NCI-H524 (cell line): ENCODE measurements at regions not wholly inside any gene's neighbourhood (a gene's known extent, or its start where the extent isn't known, plus 50 kb on each side); places are given as distances from the start of the nearest gene placed in this dataset.

Experiments used
- DNase-seq, 2 experiments: peaks; one replicate each; lab custom pipeline; 2025; lab: John Stamatoyannopoulos, UW

DNA sequence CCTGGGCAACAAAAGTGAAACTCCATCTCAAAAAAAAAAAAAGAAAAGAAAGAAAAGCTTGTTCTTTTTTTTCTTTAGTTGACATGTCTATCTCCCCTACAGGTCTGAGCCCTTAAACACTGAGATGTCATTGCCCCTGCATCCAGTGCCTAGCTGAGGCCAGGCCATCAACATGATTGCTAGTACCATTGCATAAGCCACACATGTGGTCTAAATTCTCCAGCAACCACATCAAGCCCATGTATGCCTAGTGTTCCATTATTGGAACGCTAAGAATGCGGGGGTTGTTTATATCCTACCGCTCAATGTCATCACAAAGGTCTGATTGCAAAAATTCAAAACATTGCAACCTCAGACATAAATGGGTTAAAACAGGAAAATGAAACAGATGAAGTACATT lies 62.7 kb downstream of the NPTX2 start:
- no peak for DNase-seq

- DNase-seq: peak; percentile 80 to 86
Observed at GRCh38 chr7:98681511-98681910, 64.4 kb downstream of the NPTX2 start.

DNA sequence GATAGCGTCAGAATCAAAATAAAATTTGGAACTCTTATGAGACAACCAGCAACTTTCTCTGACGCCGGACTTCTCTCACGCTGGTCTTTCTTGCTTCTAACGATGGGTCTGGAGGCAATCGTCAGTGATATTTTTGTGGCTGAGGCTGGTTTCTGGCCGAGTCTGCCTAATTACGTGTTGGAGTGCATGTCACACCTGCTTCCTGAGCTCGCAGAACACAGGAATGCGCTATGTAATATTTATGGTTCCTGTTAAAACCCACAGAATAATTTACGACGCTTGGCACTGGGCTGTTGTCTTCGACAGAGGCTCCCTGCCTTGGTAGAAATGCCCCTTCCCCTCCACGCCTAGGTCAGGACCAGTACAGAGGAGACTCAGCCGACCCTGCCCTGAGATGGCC lies 64.9 kb downstream of the NPTX2 start:
- DNase-seq: peak; percentile 20 to 24

GRCh38 chr7:98683514-98683913 lies 66.4 kb downstream of the NPTX2 start:
- DNase-seq: no peak

GRCh38 chr7:98685541-98685940 lies 68.5 kb downstream of the NPTX2 start:
- DNase-seq: no peak

GRCh38 chr7:98686466-98687080 lies 69.5 kb downstream of the NPTX2 start:
- DNase-seq: no peak

DNA sequence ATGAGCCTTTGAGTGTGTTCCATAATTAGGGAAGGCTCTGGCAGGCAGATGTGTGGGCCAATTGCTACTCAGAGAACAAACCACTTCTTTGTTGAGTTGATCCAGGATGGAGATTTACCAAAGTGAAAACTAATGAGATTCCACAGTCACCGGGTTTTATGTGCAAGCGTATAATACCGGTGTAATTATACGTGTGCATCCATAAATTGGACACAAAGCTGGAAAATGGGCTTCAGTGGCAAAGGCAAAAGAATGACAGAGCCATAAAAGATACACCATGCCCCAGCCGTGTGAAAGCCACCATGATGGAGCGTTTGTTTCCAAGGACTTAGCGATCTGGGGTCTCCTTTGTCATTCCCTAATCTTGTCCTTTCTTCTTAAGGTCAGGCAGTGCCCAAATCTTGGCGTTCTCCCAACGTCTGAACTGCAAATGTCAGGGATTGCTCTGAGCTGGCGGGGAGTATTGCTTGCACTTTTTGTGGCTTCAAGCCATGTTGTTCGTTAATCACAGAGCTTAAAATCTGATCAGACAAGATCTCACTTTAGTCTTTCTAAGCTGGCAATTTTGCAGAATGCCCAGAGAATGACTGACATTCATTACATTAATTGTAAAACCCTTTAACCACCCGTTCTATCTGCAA lies 70.1 kb downstream of the NPTX2 start:
- peak; percentile 11 to 60 for DNase-seq

- no peak for DNase-seq
Observed at GRCh38 chr7:98691619-98692018, 74.5 kb downstream of the NPTX2 start.

- DNase-seq: no peak
Observed at GRCh38 chr7:98697083-98697482, 80.0 kb downstream of the NPTX2 start.

DNA sequence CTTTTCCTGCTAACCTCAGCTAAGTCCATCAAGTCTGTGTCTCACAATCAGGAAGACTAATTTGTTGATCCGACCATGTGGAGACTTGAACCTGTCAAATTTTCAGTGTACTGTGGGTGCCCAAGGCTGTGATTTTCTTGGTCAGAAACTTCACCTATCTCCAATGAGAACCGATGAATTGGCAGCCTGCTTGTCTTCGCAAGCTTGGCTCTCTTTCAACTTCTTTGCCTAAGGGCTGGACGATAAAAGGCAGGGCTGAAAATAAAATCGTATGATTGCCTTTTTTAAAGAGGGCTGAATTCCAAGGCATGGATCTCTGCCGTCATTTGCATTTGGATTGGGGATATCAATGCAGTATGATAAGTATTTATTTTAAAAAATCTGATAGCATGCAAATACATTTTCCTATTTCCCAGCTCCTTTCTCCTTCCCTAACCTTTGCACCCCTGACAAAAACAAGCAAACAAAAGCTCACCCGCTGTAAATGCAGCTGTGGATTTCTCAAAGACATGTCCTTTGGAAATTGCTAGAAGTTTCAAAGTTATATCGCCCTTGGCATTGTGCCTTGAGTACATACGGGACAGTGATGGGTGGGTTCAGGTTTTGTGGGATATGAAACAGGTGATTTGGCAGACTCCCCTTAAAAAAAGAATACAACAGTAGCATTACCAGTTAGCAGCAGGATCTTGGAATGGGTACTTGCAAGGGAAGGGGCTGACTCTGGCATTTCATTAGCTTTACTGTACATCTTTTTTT lies 80.6 kb downstream of the NPTX2 start:
- DNase-seq: no peak

DNA sequence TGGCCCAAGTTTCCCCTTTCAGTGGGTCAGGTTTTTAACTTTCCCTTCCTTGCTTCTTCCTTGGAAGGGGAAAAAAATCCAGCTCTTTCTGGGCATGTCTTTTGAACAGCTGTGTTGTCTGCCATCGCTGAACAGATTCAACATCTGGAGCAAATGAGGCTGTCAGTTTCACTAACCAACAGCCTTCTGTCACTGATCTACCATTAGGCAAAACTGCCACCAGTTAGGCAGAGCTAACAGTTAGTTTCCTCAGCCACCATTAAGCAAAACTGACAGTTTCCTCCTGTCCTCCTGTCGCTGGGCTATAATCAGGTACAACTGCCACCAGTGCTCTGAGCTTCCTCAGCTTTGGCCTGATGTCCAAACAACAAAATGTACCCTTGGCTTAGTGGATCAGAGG lies 81.9 kb downstream of the NPTX2 start:
- no peak for DNase-seq

- DNase-seq: no peak
Observed at GRCh38 chr7:98700533-98700932, 83.4 kb downstream of the NPTX2 start.

- no peak for DNase-seq
Observed at GRCh38 chr7:98701372-98701771, 84.3 kb downstream of the NPTX2 start.

GRCh38 chr7:98702021-98702420 lies 84.9 kb downstream of the NPTX2 start:
- no peak for DNase-seq

GRCh38 chr7:98703916-98704315 lies 86.8 kb downstream of the NPTX2 start:
- no peak for DNase-seq

DNA sequence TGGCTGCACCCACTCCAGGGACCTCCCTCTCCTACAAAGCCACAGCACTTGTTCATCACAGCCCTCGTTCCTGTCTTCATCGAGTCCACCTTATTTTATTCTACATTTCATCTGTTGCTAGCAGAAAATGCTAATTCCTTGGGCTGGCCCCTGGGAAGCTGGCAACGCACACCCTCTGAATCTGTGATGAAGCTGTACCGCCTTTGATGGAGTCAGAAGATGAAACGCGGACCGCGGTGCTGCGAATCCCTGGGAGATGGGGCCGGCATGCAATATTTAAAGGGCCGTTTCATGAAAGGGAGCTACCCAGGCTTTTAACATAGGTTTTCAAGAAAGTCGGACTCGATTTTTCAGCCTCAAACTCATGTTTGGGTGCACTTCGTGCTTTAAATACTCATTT lies 88.5 kb downstream of the NPTX2 start:
- no peak for DNase-seq

DNA sequence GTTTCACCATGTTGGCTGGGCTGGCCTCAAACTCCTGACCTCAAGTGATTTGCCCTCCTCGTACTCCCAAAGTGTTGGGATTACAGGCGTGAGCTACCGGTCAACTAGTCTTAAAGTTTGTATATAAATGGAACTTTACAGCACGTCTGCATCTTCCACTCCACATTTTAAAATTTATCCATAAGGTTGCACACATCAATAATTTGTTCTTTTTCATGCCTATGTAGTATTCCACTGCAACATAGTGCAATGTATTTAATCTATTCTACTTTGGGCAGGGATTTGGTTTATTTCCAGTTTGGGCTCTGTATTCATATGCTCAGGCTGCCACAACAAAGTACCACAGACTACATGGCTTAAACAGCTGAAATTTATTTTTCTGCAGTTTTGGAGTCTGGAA lies 90.0 kb downstream of the NPTX2 start:
- no peak for DNase-seq

GRCh38 chr7:98711945-98712344 lies 94.9 kb downstream of the NPTX2 start:
- DNase-seq: no peak

DNA sequence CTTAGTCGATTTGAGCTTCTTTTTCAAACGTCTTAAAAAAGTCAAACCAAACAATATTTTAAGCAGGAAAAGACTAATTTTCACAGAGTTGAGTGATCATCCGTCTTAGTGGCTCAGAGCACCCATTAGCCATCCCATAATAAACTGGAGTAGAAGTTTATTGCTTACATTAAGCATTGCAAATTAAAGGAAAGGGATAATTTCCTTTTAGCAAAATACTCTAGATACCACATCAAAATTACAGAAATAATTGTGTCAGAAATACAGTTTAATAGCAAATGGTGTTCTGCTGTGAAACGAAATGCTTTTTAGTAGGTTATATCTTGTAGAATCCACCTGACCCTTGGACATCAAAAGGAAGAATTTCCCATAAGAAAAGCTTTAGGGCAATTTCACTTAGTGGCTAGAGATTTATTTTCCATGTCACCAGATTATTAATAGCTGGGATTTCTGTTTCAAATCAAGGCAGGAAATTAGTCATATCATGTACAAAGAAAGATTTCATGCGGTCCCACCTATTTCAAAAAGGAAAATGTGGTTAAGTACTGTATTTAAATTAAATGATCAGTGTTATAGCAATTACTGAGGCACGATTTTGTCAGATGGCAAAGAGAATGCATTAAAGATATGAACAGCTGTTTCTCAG lies 96.2 kb downstream of the NPTX2 start:
- DNase-seq: no peak

DNA sequence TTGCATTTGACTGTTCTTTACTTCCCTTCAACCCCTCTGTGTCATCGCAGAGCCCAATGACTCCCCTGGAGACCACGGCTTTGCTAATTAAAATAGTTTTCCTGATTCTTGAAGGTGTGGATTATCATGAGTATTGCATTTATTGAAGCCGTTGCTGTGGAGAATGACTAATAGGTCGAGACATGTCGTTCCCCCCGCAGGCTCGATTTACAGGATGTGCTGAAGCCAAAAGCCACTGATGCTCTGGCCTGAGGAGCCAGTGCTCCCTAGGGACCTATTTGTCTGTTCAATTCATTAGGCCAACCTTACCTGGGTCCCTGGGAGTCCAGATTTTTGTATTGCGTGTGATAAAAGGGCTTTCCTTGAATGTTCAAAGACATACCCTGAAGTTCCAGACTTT lies 102.3 kb downstream of the NPTX2 start:
- DNase-seq: no peak

DNA sequence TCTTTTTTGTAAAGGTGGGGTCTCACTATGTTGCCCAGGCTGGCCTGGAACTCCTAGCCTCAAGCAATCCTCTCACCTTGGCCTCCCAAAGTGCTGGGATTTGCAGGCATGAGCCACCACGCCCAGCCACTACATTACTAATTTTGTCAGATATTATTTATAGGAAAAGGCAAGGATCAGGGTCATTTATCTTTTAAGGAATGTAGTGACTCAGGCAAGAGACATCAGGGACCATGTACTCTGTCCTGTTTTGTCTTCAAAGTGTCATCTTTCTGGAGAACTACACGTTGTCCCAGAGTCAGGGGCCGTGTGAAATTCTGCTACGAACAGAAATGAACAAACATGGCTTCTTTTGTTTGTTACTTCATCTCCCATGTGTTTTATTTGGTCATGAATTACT lies 105.3 kb downstream of the NPTX2 start:
- no peak for DNase-seq

DNA sequence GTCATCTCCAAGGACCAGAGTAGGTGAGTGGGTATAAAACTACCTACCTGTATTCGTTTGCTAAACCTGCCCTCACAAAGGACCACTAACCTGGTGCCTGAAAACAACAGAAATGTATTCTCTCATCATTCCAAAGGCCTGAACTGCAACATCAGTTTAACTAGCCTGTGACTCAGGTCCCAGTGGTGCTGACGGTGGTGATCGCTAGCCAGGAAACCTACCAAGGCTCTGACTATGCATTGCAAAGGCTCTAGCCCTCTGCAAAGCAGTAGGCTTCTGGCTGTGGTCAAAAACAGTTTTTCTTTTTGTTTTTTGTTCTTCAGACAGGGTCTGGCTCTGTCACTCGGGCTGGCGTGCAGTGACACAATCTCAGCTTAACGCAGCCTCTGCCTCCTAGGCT lies 107.5 kb downstream of the NPTX2 start:
- no peak for DNase-seq

- DNase-seq: no peak
Observed at GRCh38 chr7:98727146-98727709, 110.1 kb downstream of the NPTX2 start.
